ENCODE measurements at regions not wholly inside any gene's neighbourhood (a gene's known extent, or its start where the extent isn't known, plus 50 kb on each side); places are given as distances from the start of the nearest gene placed in this dataset.

- no peak for TF ChIP-seq POLR2A (IDR thresholded peaks at IDR 0.05)
- no peak for TF ChIP-seq CTCF (IDR thresholded peaks at IDR 0.05)
Observed at GRCh38 chr2:18373081-18373480, 187.4 kb downstream of the RDH14 start.
